Mesenchymal stem cell (in vitro differentiated cells and primary cell): ENCODE measurements at regions not wholly inside any gene's neighbourhood (a gene's known extent, or its start where the extent isn't known, plus 50 kb on each side); places are given as distances from the start of the nearest gene placed in this dataset.

Experiments used
- DNase-seq: peaks from one replicate; pipeline ENCODE4 v3.0.0-alpha.2; 2013
- H2AFZ ChIP-seq: one replicate; pipeline ENCODE4 v1.6.1; 2013; ENCODE audit warnings: low read depth, mild to moderate bottlenecking, control low read depth, inconsistent platforms, low read length, moderate library complexity
- H2AK5ac ChIP-seq: 2 replicates; pipeline ENCODE4 v1.6.1; 2013; ENCODE audit warnings: low read length, moderate library complexity, mild to moderate bottlenecking, inconsistent platforms; ENCODE audit not compliant: severe bottlenecking
- H2BK120ac ChIP-seq: one replicate; pipeline ENCODE4 v1.6.1; 2013; ENCODE audit warnings: low read depth, mild to moderate bottlenecking, inconsistent platforms, low read length, moderate library complexity
- H2BK12ac ChIP-seq, 2 experiments: one replicate each; pipeline ENCODE4 v1.6.1; 2013; ENCODE audit warnings: inconsistent platforms in 2 of 2, low read length in 2 of 2, mild to moderate bottlenecking in 2 of 2, moderate library complexity in 2 of 2, control low read depth in 1 of 2
- H2BK15ac ChIP-seq: one replicate; pipeline ENCODE4 v1.6.1; 2013; ENCODE audit warnings: mild to moderate bottlenecking, low read depth, inconsistent platforms; ENCODE audit not compliant: poor library complexity, severe bottlenecking
- H2BK5ac ChIP-seq: 2 replicates; pipeline ENCODE4 v1.6.1; 2013; ENCODE audit warnings: low read depth, mild to moderate bottlenecking, low read length, control low read depth, inconsistent platforms; ENCODE audit not compliant: poor library complexity, severe bottlenecking
- H3K14ac ChIP-seq, 2 experiments: one replicate each; pipeline ENCODE4 v1.6.1; 2013; ENCODE audit warnings: inconsistent platforms in 2 of 2, low read length in 2 of 2, control low read depth in 1 of 2, mild to moderate bottlenecking in 1 of 2, moderate library complexity in 1 of 2
- H3K18ac ChIP-seq, 2 experiments: one replicate each; pipeline ENCODE4 v1.6.1; 2013; ENCODE audit warnings: inconsistent platforms in 2 of 2, low read length in 2 of 2, control low read depth in 1 of 2, low read depth in 1 of 2, mild to moderate bottlenecking in 1 of 2
- H3K23ac ChIP-seq, 2 experiments: one replicate each; pipeline ENCODE4 v1.6.1; 2013; ENCODE audit warnings: inconsistent platforms in 2 of 2, low read length in 2 of 2, mild to moderate bottlenecking in 2 of 2, moderate library complexity in 2 of 2, control low read depth in 1 of 2
- H3K27ac ChIP-seq: 2 replicates; pipeline ENCODE4 v1.5.1; 2013; ENCODE audit warnings: mild to moderate bottlenecking, moderate library complexity, low read length, control low read depth, inconsistent platforms; ENCODE audit not compliant: poor library complexity, severe bottlenecking
- H3K27me3 ChIP-seq, 2 experiments: 2 replicates each; pipeline versions ENCODE4 v1.6.1 to v1.7.0; 2013; ENCODE audit warnings: low read length in 2 of 2, mild to moderate bottlenecking in 2 of 2, moderate library complexity in 2 of 2, control low read depth in 1 of 2, inconsistent platforms in 1 of 2; ENCODE audit not compliant: control insufficient read depth in 1 of 2, insufficient read depth in 1 of 2
- H3K36me3 ChIP-seq, 2 experiments: 2 replicates each; pipeline versions ENCODE4 v1.6.1 to v1.7.0; 2013; ENCODE audit warnings: low read length in 2 of 2, control low read depth in 1 of 2, inconsistent platforms in 1 of 2, low read depth in 1 of 2, mild to moderate bottlenecking in 1 of 2; ENCODE audit not compliant: insufficient read depth in 2 of 2, control insufficient read depth in 1 of 2
- H3K4ac ChIP-seq, 2 experiments: one replicate each; pipeline ENCODE4 v1.6.1; 2013; ENCODE audit warnings: inconsistent platforms in 2 of 2, low read length in 2 of 2, mild to moderate bottlenecking in 2 of 2, moderate library complexity in 2 of 2, control low read depth in 1 of 2, low read depth in 1 of 2
- H3K4me1 ChIP-seq: 2 replicates; pipeline ENCODE4 v1.6.1; 2013; ENCODE audit warnings: low read depth, low read length, control low read depth; ENCODE audit not compliant: control insufficient read depth, insufficient read depth
- H3K4me2 ChIP-seq: 2 replicates; pipeline ENCODE4 v1.6.1; 2013; ENCODE audit warnings: low read length, mild to moderate bottlenecking, inconsistent platforms; ENCODE audit not compliant: poor library complexity, severe bottlenecking
- H3K4me3 ChIP-seq, 2 experiments: 2 replicates each; pipeline versions ENCODE4 v1.5.1 to v1.7.0; 2013; ENCODE audit warnings: low read length in 2 of 2, mild to moderate bottlenecking in 2 of 2, control low read depth in 1 of 2, low read depth in 1 of 2; ENCODE audit not compliant: insufficient read depth in 1 of 2
- H3K79me1 ChIP-seq: replicated peaks from 2 replicates; pipeline ENCODE4 v1.6.1; 2013; ENCODE audit warnings: mild to moderate bottlenecking, control low read depth, low read length, inconsistent platforms; ENCODE audit not compliant: poor library complexity, severe bottlenecking
- H3K9ac ChIP-seq: 2 replicates; pipeline ENCODE4 v1.7.0; 2013; ENCODE audit warnings: mild to moderate bottlenecking, low read length, moderate library complexity
- H3K9me3 ChIP-seq: 2 replicates; pipeline ENCODE4 v1.7.0; 2013; ENCODE audit warnings: mild to moderate bottlenecking, low read length; ENCODE audit not compliant: control insufficient read depth
- H4K8ac ChIP-seq: one replicate; pipeline ENCODE4 v1.6.1; 2013; ENCODE audit warnings: inconsistent platforms, mild to moderate bottlenecking, low read length, moderate library complexity
- H4K91ac ChIP-seq: one replicate; pipeline ENCODE4 v1.6.1; 2013; ENCODE audit warnings: mild to moderate bottlenecking, low read length, inconsistent platforms
- WGBS: methylation state at CpG from one replicate; pipeline ENCODE4 v1.1.7; 2013; ENCODE audit warnings: mixed read lengths; 5-methylcytosine and 5-hydroxymethylcytosine counted together

DNA sequence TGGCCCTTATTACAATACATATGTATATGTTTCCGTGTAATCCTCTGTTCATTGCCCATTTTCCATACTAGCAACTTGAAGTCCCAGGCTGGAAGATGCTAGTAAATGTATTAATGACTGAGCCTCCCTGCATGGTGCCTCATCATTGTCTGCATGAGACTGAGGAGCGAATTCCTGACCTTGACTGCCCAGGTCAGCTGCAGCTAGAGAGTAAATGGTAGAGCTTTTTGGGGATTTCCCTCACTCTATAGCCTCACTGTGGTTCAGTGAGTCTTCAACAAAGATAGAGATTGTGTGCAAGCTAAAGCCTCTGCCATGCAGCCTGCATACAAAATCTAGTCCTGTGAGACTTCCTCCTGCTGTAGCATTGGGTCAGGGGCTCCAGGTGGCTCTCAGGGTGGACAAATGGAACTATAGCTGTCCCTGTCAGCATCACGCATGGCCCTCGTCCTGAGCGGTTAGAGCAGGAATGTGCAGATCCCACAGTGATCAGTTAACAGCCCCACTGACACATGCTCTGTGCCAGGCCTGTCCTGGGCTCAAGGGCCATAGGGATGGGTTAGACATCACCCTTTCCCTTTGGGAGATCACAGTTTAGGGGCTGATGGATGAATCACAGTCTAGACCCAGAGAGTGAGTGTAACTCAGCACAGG is 741.7 kb downstream of the MATN1 start:
- Histone ChIP-seq H3K27me3 (peaks cover 0 to 6% of the 10 kb centered on the region in 2 experiments), H3K4ac (no peak overlapping the region), H3K18ac (no peak overlapping the region), H3K4me2 (no peak overlapping the region), H3K14ac (no peak overlapping the region), H3K4me1 (peaks cover 7% of the 10 kb centered on the region), H4K91ac (no peak overlapping the region), H2AFZ (no peak overlapping the region), H2AK5ac (no peak overlapping the region), H3K36me3 (no peaks in the 10 kb centered on the region), H2BK15ac (no peak overlapping the region), H3K9ac (no peak overlapping the region), H3K9me3 (peaks cover 12% of the 10 kb centered on the region), H3K79me1 (no peaks in the 10 kb centered on the region), H2BK5ac (no peak overlapping the region), H4K8ac (no peak overlapping the region), H2BK120ac (no peak overlapping the region), H2BK12ac (no peak overlapping the region), H3K23ac (no peak overlapping the region), H3K27ac (no peak overlapping the region), H3K4me3 (no peak overlapping the region)
- no peak for DNase-seq
- WGBS, result 71% methylated on average over 5 of the region's 5 CpGs

DNA sequence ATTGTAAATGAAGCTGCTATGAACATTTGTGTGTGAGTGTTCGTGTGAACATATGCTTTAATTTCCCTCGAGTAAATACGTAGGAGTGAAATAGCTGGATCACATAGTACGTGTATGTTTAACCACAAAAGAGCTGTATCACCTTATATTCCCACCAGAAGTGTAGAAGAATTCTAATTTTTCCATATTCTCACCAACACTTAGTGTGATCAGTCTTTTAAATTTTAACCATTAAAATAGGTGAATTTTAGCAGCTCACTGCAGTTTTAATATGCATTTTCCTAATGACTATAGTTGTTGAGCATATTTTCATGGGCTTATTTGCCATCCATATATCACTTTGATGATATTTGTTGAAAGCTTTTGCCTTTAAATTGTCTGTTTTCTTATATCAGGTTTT is 741.2 kb downstream of the PTPRU start:
- Histone ChIP-seq H3K23ac (no peak overlapping the region), H3K18ac (no peak overlapping the region), H4K8ac (no peak overlapping the region), H2BK120ac (no peak overlapping the region), H2BK5ac (no peak overlapping the region), H3K4ac (no peak overlapping the region), H2AFZ (no peak overlapping the region), H4K91ac (no peak overlapping the region), H3K9ac (no peak overlapping the region), H3K4me1 (peaks cover 5% of the 10 kb centered on the region), H3K4me3 (no peak overlapping the region), H3K27ac (no peak overlapping the region), H2BK15ac (no peak overlapping the region), H2AK5ac (no peak overlapping the region), H3K27me3 (no peaks in the 10 kb centered on the region), H2BK12ac (no peak overlapping the region), H3K14ac (no peak overlapping the region), H3K4me2 (no peak overlapping the region), H3K79me1 (no peaks in the 10 kb centered on the region), H3K36me3 (no peaks in the 10 kb centered on the region), H3K9me3 (peaks cover 12% of the 10 kb centered on the region)
- DNase-seq, result no peak
- WGBS, result no CpG with 5 or more reads among the region's 4 CpGs

- Histone ChIP-seq H2BK120ac (no peak overlapping the region), H3K23ac (no peak overlapping the region), H3K4me3 (no peak overlapping the region), H3K14ac (no peak overlapping the region), H3K4ac (no peak overlapping the region), H2BK12ac (no peak overlapping the region), H3K79me1 (no peaks in the 10 kb centered on the region), H3K36me3 (no peaks in the 10 kb centered on the region), H3K27me3 (peaks cover 0 to 13% of the 10 kb centered on the region in 2 experiments), H2BK5ac (no peak overlapping the region), H2BK15ac (no peak overlapping the region), H4K8ac (no peak overlapping the region), H3K9ac (no peak overlapping the region), H2AFZ (no peak overlapping the region), H2AK5ac (no peak overlapping the region), H3K4me1 (peaks cover 7% of the 10 kb centered on the region), H3K9me3 (peaks cover 8% of the 10 kb centered on the region), H3K4me2 (no peak overlapping the region), H3K18ac (no peak overlapping the region), H4K91ac (no peak overlapping the region), H3K27ac (peak overlapping the region; percentile 88)
- WGBS, result 22% methylated on average over 2 of the region's 7 CpGs
- peak; percentile 5 for DNase-seq
These were observed 738.8 kb downstream of the PTPRU start for GRCh38 chr1:29975036-29975694.

- Histone ChIP-seq H3K14ac (no peak overlapping the region), H3K9ac (no peak overlapping the region), H3K9me3 (peaks cover 10% of the 10 kb centered on the region), H3K4me1 (peaks cover 7% of the 10 kb centered on the region), H3K27ac (peak overlapping the region; percentile 88), H3K4me2 (no peak overlapping the region), H2BK12ac (no peak overlapping the region), H2BK120ac (no peak overlapping the region), H2AK5ac (no peak overlapping the region), H2BK5ac (no peak overlapping the region), H3K79me1 (no peaks in the 10 kb centered on the region), H4K91ac (no peak overlapping the region), H3K23ac (no peak overlapping the region), H2AFZ (no peak overlapping the region), H3K36me3 (no peaks in the 10 kb centered on the region), H3K4me3 (no peak overlapping the region), H2BK15ac (no peak overlapping the region), H4K8ac (no peak overlapping the region), H3K27me3 (peaks cover 0 to 19% of the 10 kb centered on the region in 2 experiments), H3K4ac (no peak overlapping the region), H3K18ac (no peak overlapping the region)
- WGBS, result 22% methylated on average over 1 of the region's 1 CpG
- no peak for DNase-seq
These were observed 738.0 kb downstream of the PTPRU start for GRCh38 chr1:29974316-29974724.
